GM19438 (cell line): ENCODE measurements at regions not wholly inside any gene's neighbourhood (a gene's known extent, or its start where the extent isn't known, plus 50 kb on each side); places are given as distances from the start of the nearest gene placed in this dataset.

Source experiments
- ATAC-seq: cut with Tn5 transposase; IDR thresholded peaks from one replicate; pipeline ENCODE4 v1.9.1; 2021; ENCODE audit warnings: low read depth; ENCODE audit not compliant: unreplicated experiment

DNA sequence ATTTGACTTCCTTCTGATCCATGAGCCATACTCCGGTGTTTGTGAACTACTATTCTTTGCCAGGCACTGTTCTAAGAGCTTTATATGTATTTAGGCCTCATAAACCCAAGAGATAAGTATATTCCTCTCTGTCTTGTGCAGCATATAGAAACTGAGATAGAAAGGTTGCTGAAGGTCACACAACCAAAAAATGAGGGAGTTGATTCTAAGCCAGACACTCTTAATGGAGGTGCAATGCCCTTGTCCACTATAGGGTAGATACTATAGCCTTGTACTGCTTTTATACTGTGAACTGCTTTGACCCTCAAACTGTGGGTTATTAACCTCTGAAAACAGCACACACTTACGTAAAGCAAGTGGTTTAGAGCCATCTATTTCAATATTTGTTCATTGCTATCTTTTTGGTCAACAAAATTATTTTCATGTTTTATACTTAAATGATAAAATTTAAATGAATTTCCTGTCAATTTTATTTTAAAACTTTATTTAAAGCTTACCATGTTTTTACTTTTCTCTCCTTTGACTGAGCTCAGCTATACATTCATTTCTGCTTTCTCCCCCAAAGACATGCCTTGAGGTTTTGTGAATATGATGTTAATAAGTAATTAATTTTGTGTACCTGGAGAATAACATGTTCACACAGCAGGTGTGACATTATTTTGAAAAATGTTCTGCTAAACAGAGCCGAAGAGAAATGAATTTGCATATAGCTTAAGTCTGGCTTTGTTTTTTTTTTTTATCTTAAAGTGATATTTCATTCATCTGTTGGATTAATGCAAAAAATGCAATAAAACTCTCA lies 687.3 kb downstream of the DNAJB9 start:
- ATAC-seq: peak; percentile 40

DNA sequence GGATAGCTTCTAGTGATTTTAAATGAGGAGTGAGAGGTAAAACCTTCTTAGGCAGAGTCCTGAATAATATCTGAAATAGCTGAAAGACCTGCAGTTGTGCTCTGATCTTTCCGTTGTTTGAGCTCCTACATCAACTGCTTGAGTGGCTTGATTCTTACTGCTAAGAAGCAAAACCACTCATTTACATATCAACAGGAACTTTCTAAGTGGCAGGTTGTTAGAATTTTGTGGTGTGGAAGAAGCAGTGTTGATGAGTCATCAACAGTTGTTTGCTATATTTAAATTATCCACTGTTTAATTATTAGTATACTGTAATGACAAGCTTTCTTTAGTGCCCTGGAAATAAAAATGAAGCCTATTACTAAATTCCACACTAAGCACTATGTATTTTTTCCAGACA lies 689.5 kb downstream of the DNAJB9 start:
- ATAC-seq: no peak

DNA sequence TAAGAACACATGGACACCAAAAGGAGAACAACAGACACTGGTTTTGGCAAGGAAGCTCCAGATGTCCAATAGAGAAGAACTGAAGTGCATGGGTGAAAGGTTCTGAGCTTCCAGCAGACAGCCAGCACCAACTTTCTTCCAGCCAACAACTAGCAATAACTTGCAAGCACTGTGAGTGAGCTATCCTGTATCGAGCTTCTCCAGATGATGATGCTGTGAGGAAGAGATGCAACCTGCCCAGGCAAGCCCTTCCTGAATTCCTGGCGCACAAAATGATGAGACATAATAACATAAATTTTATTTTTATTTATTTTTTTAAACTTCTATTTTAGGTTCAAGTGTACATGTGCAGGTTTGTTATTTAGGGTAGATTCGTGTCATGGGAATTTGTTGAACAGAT lies 692.1 kb downstream of the DNAJB9 start:
- ATAC-seq: no peak

DNA sequence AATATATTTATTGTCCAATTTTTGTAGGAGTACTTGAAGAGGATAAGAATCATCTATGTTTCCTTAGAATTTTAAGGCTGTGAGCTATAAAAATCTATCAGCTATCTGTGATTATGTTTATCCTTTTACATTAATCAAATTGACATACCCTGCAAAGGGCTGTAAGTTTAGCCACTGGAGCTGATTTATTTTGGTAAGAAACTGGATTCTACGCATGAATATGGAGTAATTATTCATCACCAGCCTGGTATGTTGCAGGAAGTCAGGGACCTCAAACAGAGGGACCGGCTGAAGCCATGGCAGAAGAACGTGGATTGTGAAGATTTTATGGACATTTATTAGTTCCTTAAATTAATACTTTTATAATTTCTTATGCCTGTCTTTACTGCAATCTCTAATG lies 696.9 kb downstream of the DNAJB9 start:
- no peak for ATAC-seq

DNA sequence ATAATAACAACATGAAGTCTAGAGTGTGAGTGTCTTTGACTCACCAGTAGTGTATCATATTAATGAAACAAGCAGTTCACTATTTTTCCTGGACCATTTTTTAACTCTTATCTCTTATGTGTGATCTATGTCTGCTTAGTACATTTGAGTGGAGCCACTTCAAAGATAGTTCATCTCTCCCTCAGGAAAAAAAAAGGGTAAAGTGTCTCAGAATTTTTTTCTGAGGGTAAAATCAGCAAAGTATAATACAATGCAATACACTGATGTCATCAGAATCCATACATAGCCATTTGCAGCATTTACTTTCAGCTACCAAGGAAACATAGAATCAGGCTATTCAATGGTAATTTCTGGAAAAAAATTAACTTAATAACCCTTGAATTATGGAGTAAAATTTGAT lies 706.7 kb downstream of the DNAJB9 start:
- ATAC-seq: no peak

DNA sequence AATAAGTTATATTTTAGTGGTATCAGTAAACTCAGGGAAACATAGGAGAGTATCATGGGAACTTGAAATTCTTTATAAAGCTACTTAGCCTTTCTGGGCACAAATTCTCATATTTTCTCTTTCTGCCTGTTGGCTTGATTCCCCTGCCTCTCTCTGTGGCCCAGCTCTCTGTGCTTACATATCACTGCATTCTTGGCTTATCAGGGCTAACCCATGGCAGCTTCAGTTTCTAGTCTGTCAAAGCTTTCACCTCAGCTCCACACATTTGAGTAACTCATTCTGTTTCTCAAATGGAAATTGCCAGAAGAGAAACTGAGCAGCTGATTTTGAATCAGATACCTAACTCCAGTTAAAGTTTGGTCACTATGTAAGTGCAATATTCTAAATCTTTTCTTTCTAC lies 713.1 kb downstream of the DNAJB9 start:
- no peak for ATAC-seq

DNA sequence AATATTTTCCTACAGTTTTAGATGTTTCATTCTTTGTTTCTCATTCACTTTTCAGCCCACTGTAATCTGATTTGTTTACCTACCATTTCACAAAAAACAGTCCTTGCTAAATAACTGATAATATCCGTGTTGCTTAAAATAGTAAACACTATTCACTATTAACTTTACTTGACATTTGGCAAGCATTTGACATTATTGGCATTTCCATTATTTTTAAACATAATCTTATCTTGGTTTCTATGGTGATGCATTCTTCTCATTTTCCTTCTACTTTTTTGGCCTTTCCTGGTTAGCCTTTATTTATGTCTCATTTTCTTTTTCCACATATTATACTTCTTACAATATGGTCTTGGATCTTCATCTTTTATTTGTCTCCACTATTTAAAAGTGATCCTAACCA lies 715.3 kb downstream of the DNAJB9 start:
- no peak for ATAC-seq

DNA sequence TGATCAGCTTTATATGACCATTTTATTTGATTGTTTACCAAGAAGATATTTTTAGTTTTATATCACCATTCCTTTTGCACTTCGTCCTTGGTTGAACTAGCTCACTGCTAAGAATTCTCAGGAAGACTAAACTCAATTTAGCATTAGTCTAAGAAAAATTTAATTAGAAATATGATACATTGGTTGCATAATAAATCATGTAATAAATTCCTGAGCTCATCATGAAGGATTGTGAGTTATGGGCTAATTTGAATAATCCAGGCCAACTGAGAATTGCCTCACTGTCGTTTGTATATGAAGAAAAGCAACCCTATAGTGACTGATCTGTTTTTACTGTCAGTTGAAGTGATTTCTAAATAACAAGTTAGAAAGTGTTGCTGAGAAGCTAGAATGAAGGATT lies 725.5 kb downstream of the DNAJB9 start:
- ATAC-seq: no peak

DNA sequence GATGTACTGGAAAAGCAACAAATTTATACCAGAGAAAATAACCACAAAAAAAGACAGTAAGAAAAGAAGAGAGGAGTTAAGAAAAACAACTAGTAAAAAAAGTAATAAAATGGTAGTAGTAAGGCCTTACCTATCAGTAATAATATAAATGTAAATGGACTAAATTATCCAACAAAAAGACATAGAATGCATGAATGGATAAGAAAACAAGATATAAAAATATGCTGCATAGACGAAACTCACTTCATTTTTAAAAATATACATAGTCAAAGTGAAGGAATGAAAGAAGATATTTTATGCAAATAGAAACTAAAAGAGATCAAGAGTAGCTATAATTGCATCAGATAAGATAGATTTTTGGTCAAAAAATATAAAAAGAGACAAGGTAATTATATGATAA lies 739.1 kb downstream of the DNAJB9 start:
- no peak for ATAC-seq

DNA sequence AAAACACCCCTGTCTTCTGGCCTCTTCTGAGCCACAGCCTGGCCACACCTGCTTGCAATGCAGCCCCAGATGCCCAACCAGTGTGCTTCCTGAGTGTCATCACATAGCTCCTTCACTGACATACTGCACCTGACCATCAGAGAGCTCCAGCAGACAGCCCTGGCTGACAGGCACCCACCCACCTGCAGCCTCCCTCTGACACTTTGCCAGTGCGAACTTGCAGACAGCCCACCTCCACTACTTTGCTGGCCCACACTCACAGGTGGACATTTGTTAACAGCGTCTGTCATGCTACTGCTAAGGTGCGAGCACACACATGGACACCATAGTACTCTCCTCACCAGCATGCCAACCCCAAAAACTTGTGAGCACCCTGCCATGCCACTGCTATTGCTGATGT lies 740.1 kb downstream of the DNAJB9 start:
- no peak for ATAC-seq

DNA sequence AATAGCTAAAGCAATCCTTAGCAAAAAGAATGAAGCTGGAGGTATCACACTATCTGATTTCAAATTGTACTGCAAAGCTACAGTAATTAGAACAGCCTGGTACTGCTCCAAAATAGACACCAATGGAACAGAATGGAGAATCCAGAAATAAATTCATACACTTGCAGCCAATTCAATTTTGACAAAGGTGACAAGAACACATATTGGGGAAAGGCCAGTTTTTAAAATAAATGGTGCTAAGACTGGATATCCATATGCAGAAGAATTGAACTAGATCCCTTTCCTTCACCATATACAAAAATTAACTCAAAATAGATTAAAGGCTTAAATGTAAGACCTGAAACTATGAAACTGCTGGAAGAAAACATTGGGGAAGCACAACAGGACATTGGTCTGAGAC lies 748.5 kb downstream of the DNAJB9 start:
- ATAC-seq: no peak

DNA sequence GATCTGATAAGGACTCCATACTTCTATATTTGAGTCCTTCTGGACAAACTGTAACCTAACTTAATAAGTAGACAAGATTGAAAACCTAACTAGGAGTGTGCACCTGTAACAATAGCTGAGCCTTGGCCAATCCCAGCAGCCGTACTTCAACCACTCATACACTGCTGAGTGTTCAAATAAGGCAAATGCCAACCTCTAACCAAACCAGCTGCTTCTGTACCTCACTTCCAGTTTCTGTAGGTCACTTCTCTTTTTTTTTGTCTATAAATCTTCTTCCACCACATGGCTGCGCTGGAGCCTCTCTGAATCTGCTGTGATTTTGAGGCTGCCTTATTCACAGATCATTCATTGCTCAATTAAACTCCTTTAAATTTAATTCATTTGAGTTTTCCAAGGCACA lies 753.2 kb downstream of the DNAJB9 start:
- ATAC-seq: no peak

DNA sequence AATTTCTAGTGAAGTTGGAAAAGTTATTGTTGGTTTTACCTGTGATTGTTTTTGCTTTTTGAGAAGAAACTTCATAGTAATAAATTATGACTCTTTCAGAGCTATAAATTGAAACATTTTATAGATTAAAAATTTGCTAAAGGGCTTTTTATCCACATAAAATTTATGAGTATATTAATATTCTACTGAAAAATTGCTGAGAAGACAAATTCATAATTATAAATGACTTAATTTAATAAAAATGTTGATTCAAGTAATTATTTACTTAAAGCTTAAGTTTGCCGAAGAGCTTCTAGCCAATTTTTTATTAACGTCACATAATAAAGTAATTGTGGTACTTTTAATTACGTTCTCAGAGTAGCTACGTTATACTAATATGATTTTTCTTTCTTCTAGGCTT lies 761.7 kb downstream of the DNAJB9 start:
- no peak for ATAC-seq

DNA sequence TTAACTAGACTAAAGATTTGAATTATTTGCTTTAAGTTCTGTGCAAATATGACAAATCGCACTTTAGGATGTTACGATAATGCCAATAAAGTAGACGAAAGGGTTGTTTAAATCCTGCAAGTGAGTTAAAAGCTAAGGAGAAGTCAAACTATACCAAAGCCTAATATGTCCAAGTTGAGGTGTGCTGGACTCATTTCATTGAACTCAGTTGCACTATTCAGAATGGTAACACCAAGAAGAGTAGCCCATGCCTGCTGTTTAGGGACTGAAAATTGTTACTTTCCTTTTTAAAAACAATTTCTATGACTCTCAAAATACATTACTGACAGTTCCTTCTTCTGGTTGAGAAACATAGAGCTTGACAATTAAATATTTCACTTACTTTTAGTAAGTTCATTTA lies 766.3 kb downstream of the DNAJB9 start:
- no peak for ATAC-seq

DNA sequence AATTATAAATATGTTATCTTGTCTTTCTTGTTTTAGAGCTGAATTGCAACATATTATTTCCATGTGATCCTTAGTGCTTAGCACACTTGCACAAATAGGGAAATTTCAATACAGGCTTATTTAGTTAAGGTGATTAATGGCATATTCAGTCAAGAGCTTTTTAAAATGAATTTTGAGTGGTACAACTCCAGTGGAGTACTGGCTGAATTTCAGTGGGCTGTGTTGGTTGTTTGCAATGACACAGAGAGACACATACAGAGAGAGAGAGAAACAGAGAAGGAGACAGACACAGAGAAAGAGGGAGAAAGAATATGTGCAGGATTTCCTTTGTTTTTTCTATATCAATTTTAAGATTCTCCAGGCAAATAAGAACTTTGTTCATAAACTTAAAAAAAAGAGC lies 766.9 kb downstream of the DNAJB9 start:
- ATAC-seq: no peak

DNA sequence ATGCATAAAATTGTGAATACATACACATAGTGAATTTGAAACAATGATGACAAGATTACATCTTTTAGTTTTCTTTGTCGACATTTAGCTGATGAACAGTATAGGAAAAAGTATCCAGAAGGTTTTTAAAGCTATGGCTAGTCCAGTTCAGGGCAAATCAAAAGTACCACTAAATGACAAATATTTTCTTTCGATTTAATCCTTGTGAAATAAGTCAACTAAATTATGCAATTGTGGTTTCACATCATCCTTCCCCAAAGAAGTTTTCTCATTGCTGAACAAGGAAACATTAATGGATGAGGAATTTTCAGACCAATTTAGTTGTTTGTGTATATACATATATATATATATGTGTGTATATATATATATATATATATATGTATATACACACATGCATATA lies 774.0 kb downstream of the DNAJB9 start:
- no peak for ATAC-seq

DNA sequence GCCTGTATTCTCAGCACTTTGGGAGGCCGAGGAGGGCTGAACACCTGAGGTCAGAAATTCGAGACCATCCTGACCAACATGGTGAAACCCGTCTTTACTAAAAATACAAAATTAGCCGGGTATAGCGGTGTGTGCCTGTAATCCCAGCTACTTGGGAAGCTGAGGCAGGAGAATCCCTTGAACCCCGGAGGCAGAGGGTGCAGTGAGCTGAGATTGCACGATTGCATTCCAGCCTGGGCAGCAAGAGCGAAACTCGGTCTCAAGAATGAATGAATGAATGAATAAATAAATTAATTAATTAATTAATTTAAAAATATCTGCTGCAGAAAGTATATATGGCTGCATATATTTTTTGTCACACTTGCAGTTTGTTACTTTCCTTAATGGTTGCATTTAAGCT lies 781.8 kb downstream of the DNAJB9 start:
- ATAC-seq: no peak

DNA sequence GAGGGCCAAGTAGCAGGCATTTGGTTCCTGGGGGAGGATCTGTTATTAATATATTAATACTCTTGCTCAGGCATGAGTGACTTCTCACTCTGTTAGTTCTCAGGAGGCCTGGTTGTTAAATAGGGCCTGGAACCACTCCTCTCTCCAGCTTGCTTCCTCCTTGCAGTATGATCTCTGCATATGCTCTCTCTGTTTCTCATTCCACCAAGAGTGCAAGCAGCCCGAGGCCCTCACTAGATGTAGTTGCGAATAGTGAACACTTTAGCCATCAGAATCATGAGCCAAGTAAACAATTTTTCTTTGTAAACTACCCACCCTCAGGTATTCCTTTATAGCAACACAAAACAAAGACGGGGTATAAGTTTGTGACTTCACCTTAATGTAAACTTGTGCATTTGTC lies 784.3 kb downstream of the DNAJB9 start:
- no peak for ATAC-seq

DNA sequence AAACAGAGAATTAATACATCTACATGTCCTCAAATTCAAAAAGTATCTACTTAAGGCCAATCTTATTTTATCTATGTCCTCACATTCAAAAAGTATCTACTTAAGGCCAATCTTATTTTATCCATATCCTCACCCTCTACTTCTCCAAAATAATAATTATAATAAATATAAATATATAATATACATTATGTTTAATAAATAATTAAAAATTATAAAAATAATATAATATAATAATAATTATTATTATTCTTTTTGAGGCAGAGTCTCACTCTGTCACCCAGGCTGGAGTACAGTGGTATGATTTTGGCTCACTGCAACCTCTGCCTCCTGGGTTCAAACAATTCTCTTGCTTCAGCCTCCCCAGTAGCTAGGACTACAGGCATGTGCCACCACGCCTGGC lies 784.9 kb downstream of the DNAJB9 start:
- no peak for ATAC-seq

DNA sequence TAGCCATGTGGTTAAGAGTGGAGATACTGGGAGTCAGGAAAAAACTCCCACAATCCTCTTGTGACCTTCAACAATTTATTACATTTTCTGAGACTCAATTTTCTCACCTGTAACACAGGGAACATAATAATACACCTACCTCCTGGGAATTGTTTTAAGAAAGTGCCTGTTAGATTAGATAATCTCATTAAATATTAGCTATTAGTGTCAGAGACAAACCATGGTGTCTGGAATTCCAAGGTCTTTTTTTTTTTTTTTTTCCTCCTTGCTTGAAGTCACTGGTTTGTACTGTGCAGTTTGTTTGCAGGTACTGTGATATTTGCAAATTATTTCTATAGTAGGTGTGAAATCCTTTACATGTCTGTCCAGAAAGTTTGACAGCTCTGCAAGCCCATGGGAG lies 806.1 kb downstream of the DNAJB9 start:
- ATAC-seq: no peak

DNA sequence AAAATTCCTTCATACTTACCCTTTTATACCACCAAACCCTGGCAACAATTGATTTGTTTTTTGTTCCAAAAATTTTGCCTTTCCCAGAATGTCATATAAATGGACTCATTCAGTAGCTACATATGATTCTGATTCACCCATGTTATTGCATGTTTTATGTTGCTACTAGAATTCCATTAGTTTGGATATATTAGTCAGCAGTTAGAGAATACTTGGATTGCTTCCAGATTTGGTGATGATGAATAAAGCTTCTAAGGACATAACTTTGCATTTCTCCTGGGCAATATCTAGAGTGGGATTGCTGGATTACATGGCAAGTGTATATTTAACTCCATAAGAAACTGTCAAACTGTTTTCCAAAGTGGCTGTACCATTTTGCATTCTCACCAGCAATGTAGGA lies 806.9 kb downstream of the DNAJB9 start:
- no peak for ATAC-seq

DNA sequence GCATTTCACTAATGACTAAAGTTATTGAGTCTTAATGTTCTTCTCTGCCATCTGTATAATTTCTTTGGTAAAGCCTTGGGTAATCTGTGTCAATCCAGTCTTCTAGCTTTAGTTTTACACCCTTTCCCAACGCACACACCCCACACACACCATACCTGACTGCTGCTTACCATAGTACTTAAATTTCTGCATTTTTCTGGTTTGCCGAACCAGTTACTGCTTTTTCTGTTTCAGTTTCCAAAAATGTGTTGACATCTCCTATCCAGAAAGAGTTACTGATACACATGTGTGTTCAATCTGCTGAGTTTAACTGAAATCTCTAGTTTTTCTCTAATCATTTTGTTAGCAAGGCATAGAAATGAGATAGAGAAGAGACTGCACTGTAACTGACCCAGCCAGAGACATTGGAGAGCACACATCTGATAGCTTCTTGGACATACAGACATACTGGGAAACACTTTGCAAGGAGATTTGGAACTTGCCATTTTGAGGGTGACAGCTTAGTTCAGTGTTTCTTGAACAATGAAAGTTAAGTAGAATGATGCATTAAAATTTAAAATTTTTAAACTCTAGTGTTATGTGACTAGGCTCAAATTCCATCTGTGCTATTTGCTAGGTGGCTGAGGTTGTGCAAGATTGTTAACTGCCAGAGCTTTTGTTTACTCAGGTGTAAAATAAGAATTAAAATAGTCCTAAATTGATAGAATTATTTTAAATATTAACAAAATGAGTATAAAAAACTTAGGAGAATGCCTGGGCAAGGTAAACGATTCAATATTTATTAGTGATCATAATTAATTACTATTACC lies 807.6 kb downstream of the DNAJB9 start:
- no peak for ATAC-seq
